K562 (cell line): ENCODE measurements at regions not wholly inside any gene's neighbourhood (a gene's known extent, or its start where the extent isn't known, plus 50 kb on each side); places are given as distances from the start of the nearest gene placed in this dataset.

ENCODE experiments used
- CCAR2 ChIP-seq: fragments of 200-400 bp; formaldehyde crosslinking; IDR thresholded peaks from 2 replicates; pipeline ENCODE4 v1.6.1; 2017; ENCODE audit warnings: mild to moderate bottlenecking, low read depth, low read length
- GTF2A2 ChIP-seq: IDR thresholded peaks from 2 replicates; pipeline ENCODE4 v1.6.1; 2016; ENCODE audit warnings: mild to moderate bottlenecking, missing genetic modification characterization, missing compliant biosample characterization
- HMGN3 ChIP-seq: IDR thresholded peaks from 2 replicates; pipeline ENCODE4 v1.6.1; 2011; ENCODE audit warnings: borderline replicate concordance, low read depth, mild to moderate bottlenecking, mixed read lengths, low read length; ENCODE audit not compliant: insufficient read length; ENCODE audit errors: extremely low read depth
- NEUROD1 ChIP-seq: fragments of 150-350 bp; IDR thresholded peaks from 2 replicates; pipeline ENCODE4 v1.6.1; 2014; ENCODE audit warnings: borderline replicate concordance, low read length, low read depth; ENCODE audit not compliant: partially characterized antibody
- RNF2 ChIP-seq: sonication (generic); IDR thresholded peaks from 2 replicates; pipeline ENCODE4 v1.6.1; 2016
- U2AF1 ChIP-seq: fragments of 200-400 bp; formaldehyde crosslinking; optimal IDR thresholded peaks from 2 replicates; pipeline ENCODE3; 2017; ENCODE audit warnings: mild to moderate bottlenecking, low read depth, low read length, moderate library complexity
- ZNF57 ChIP-seq: fragments of 450-650 bp; formaldehyde crosslinking; IDR thresholded peaks from 2 replicates; pipeline ENCODE4 v1.4.0; 2020; ENCODE audit warnings: mild to moderate bottlenecking, moderate library complexity
- TF ChIP-seq, protein P1 (sequence below), 2 experiments: fragments of 450-650 bp; formaldehyde crosslinking in 1 of 2; IDR thresholded peaks; 2 replicates each; pipeline versions ENCODE4 v1.4.0 to v1.6.1; 2014 to 2020; ENCODE audit warnings: mild to moderate bottlenecking in 2 of 2, borderline replicate concordance in 1 of 2, low read depth in 1 of 2
- TF ChIP-seq, protein P2 (sequence below): fragments of 250-450 bp; sonication (Bioruptor Pico); IDR thresholded peaks from 2 replicates; pipeline ENCODE4 v1.8.0; 2022; ENCODE audit warnings: moderate library complexity, mild to moderate bottlenecking, inconsistent platforms
- TF ChIP-seq, protein P3 (sequence below): sonication (generic); formaldehyde crosslinking; IDR thresholded peaks from 2 replicates; pipeline ENCODE4 v1.8.1; 2023; ENCODE audit warnings: mild to moderate bottlenecking, missing genetic modification reagents
- TF ChIP-seq, protein P4 (sequence below): IDR thresholded peaks from 2 replicates; pipeline ENCODE4 v1.6.1; 2011; ENCODE audit warnings: borderline replicate concordance, low read depth, mild to moderate bottlenecking, moderate library complexity, low read length; ENCODE audit not compliant: insufficient read depth, poor library complexity, severe bottlenecking

DNA sequence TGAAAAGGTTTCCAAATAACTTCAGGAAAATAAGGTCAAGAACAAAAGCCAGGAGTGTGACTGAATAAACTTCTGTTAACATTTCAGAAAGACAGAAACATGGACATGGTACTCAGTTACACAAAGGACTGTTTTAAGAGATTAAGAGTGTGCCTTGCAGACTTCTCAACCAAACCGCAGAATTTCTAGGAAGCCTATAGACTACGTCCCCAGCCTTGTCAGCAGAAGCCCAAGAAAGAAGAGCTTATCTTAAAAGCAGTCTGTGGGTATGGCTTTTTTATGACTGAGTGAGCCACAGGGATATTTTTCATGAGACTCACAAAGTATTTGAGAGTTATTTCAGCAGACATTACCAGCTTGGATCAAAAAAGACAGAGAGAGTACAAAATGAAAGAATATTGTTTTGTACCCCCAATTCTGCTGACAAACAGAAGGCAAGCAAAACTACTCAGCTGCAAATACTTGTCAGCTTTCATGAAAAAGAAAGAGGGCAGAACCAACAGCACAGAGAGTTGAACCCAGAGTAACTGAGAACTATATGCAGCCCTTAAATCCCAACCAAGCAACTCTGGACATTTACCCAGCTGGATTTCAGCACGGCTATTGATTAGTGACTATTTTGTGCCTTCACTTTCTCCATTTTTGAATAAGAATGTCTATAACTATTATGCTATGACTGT, 711.0 kb upstream of the CTNND2 start (continued):
- TF ChIP-seq, protein P1, sequence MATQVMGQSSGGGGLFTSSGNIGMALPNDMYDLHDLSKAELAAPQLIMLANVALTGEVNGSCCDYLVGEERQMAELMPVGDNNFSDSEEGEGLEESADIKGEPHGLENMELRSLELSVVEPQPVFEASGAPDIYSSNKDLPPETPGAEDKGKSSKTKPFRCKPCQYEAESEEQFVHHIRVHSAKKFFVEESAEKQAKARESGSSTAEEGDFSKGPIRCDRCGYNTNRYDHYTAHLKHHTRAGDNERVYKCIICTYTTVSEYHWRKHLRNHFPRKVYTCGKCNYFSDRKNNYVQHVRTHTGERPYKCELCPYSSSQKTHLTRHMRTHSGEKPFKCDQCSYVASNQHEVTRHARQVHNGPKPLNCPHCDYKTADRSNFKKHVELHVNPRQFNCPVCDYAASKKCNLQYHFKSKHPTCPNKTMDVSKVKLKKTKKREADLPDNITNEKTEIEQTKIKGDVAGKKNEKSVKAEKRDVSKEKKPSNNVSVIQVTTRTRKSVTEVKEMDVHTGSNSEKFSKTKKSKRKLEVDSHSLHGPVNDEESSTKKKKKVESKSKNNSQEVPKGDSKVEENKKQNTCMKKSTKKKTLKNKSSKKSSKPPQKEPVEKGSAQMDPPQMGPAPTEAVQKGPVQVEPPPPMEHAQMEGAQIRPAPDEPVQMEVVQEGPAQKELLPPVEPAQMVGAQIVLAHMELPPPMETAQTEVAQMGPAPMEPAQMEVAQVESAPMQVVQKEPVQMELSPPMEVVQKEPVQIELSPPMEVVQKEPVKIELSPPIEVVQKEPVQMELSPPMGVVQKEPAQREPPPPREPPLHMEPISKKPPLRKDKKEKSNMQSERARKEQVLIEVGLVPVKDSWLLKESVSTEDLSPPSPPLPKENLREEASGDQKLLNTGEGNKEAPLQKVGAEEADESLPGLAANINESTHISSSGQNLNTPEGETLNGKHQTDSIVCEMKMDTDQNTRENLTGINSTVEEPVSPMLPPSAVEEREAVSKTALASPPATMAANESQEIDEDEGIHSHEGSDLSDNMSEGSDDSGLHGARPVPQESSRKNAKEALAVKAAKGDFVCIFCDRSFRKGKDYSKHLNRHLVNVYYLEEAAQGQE (IDR thresholded peaks at IDR 0.05; ENCODE audit: borderline replicate concordance), result no peak; the same call in 1 of the 2 replicates
- TF ChIP-seq, protein P1 (CRISPR knock-in tag; IDR thresholded peaks at IDR 0.05; ENCODE audit: low read depth), result no peak
- TF ChIP-seq CCAR2 (no peak), U2AF1 (no peak), ZNF57 (CRISPR knock-in tag) (no peak), RNF2 (0 out of 2 replicates have a peak, but pooled peaks have one; percentile 34), NEUROD1 (no peak), GTF2A2 (no peak), HMGN3 (no peak)
- TF ChIP-seq, protein P2, sequence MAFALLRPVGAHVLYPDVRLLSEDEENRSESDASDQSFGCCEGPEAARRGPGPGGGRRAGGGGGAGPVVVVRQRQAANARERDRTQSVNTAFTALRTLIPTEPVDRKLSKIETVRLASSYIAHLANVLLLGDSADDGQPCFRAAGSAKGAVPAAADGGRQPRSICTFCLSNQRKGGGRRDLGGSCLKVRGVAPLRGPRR, result no peak
- TF ChIP-seq, protein P3, sequence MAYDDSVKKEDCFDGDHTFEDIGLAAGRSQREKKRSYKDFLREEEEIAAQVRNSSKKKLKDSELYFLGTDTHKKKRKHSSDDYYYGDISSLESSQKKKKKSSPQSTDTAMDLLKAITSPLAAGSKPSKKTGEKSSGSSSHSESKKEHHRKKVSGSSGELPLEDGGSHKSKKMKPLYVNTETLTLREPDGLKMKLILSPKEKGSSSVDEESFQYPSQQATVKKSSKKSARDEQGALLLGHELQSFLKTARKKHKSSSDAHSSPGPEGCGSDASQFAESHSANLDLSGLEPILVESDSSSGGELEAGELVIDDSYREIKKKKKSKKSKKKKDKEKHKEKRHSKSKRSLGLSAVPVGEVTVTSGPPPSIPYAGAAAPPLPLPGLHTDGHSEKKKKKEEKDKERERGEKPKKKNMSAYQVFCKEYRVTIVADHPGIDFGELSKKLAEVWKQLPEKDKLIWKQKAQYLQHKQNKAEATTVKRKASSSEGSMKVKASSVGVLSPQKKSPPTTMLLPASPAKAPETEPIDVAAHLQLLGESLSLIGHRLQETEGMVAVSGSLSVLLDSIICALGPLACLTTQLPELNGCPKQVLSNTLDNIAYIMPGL (CRISPR knock-in tag), result no peak
- TF ChIP-seq, protein P4, sequence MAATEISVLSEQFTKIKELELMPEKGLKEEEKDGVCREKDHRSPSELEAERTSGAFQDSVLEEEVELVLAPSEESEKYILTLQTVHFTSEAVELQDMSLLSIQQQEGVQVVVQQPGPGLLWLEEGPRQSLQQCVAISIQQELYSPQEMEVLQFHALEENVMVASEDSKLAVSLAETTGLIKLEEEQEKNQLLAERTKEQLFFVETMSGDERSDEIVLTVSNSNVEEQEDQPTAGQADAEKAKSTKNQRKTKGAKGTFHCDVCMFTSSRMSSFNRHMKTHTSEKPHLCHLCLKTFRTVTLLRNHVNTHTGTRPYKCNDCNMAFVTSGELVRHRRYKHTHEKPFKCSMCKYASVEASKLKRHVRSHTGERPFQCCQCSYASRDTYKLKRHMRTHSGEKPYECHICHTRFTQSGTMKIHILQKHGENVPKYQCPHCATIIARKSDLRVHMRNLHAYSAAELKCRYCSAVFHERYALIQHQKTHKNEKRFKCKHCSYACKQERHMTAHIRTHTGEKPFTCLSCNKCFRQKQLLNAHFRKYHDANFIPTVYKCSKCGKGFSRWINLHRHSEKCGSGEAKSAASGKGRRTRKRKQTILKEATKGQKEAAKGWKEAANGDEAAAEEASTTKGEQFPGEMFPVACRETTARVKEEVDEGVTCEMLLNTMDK, result no peak
